SHP77 (cell line): ENCODE measurements at regions not wholly inside any gene's neighbourhood (a gene's known extent, or its start where the extent isn't known, plus 50 kb on each side); places are given as distances from the start of the nearest gene placed in this dataset.
"Not testable (repeated sequence)": the region's sequence is repeated elsewhere in the genome, so short reads cannot be mapped to it uniquely, and the experiment has no call there.

Source experiments
- DNase-seq, 2 experiments: peaks; one replicate each; lab custom pipeline; 2025; lab: John Stamatoyannopoulos, UW

GRCh38 chr11:134667175-134667500 is 255.1 kb upstream of the B3GAT1 start:
- no peak for DNase-seq

DNA sequence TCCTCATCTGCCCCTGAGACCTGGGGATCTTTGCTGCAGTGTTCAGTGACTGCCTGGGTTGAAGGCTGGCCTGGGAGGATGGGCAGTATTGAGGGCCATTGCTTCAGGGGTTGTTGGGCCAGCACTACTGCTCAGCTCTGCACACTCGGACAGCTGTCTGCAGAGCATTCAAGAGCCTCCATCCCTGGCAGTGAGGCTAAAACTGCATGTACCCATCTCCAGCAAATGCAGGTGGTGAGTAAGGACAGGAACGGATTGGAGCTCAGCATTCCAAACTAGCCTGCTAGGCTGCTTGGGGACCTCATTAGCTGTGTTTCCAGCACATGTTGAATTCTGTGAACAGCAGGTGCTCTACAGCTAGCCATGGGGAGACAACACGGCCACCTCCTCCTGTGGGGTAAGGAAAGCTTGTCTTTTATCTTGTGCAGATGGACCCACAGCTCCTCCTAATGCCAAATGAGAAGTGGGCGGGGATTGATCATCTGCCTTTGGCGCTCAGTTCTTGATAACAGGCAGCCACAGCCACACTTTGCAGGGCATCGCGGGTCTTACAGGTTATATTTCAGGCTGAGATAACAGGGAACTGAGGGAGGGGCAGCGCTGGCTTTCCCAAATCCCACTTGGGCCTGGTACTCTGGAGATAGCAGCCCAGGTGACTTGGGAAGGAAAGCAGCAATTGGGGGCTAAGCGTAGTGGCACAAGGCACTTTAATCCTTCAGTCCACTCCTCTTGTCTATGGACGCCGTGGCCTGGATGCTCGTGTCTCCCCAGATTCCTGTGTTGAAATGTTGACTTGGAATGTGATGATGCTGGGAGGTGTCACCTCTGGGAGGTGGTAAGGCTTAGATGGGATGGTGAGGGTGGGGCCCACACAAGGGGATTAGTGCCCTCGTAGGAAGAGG is 254.5 kb upstream of the B3GAT1 start:
- no peak for DNase-seq

DNA sequence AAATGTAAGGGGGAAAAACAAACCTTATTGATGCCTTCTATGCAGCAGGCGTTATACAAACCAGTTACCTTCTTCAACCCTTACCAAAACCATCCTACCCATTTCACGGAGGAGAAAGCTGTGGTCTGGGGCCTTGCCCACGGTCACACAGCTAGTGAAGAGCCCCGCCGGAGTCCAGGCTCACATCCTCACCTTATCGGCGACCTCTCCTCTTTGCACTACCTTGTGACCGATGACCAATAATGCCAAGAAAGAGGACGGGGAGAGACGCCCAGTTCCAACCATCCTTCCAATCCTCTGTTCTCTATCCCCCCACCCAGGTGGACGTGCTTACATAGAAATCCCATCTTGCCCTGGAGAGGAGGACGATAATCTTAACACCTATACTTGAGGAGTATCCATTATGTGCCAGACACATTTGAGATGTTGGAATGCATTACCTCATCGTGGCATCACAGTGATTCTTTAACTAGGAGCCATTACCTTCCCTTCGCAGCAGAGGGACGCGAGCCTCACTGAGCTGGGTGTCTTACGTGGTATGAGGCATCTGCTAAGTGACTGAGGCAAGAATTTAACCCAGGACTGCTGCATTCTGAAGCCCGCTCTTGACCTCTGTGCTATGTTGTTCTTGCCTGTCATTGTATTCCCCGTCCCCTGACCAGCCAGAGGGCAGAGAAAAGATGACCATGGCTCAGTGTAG is 253.7 kb upstream of the B3GAT1 start:
- no peak for DNase-seq

DNA sequence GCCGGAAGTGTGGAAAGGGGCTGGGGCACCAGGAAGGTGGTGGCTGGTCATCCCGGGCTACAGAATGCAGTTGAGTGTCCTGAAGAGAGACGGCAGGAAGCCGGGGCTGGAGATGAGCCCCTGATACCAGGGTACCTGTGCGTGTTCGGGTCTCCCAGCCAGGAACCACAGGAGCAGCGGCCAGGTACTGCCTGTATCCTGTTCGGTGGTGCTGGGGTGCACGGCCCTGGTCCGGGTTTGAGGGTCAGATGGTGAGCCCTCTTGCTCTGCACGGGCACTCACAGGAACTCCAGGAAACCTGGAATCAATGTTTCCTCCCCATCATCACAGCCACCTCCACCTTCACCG is 253.1 kb upstream of the B3GAT1 start:
- no peak for DNase-seq

- DNase-seq: no peak
These were observed 252.6 kb upstream of the B3GAT1 start for GRCh38 chr11:134664447-134665187.

GRCh38 chr11:134663506-134664313 is 251.7 kb upstream of the B3GAT1 start:
- DNase-seq: no peak

DNA sequence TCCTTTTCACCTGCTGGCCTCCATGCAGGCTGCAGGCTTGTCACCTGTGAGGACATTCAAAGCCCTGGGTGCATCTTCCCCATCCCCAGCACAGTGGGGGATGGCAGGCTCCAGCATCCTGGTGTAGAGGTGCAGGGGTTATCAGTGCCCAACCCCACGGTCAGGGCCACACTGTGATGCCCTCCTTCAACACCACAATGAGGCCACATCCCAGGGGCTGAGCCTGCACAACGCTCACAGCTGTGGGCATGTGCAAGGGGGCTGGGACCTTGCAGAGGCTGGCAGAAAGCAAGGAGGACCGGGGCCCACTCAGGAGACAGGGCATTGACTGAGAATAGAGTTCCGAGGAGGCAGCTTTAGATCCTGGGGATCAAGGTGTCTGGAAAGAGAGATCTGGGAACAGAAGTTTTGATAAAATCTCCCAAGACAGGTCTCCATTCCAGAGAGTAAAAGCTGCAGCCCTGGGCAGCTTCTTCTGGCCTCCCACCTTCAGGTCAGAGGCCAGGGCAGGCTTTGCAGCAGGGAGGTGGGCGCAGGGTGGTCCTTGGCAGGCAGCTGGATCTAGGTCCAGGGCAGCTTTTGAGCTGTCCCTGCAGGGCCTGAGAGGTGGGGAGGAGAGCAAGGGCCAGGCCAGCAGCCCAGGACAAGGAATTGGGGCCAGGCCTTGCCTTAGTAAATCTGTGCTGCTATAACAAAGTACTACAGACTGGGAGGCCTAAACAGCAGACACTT is 250.8 kb upstream of the B3GAT1 start:
- DNase-seq: no peak

GRCh38 chr11:134661660-134662059 is 249.6 kb upstream of the B3GAT1 start:
- no peak for DNase-seq

- no peak for DNase-seq
These were observed 248.4 kb upstream of the B3GAT1 start for GRCh38 chr11:134660416-134660815.

- no peak for DNase-seq
These were observed 247.8 kb upstream of the B3GAT1 start for GRCh38 chr11:134659882-134660281.

- no peak for DNase-seq
These were observed 246.6 kb upstream of the B3GAT1 start for GRCh38 chr11:134658481-134659225.

DNA sequence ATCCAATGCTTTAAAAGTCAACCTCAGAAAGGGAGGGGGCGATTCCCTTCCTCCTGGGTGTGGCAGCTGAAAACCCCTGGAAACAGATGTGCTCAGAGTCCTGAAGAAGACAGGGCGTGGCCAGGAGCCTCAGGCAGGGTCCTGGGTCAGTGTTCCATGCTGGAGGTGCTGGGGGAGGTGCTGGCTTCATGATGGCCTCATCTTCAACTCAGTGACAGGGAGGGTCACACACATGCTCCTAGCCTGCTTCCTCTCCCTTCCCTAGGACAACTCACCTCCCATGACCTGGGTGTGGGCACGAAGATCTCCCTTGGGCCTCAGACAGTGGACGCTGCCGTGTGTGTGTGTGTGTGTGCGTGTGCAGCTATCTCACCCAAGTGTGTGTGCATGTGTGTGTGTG is 245.6 kb upstream of the B3GAT1 start:
- DNase-seq: no peak

DNA sequence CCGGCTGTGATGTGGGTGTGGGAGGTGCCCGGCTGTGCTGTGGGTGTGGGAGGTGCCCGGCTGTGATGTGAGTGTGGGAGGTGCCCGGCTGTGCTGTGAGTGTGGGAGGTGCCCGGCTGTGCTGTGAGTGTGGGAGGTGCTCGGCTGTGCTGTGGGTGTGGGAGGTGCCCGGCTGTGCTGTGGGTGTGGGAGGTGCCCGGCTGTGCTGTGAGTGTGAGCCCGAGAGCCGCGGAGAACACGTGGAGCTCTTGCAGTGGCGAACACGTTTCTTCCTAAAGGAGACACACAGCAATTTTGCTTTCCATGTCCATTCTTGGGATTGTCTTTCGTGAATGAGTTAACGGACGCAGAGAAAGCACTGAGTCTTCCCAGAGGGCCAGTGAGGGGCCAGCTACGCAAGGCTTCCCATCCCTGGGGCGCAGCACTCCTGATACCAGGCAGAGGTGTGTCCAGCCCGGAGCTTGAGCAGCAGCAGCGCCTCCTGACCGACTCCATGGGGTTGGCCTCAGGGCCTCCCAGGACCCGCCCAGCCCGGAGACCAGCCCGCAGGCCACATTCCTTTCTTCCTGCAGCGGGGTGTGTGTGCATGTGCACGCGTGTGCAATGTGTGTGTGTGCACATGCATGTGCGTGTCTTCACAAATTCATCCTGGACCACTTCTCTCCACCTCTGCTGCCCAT is 245.0 kb upstream of the B3GAT1 start:
- no peak for DNase-seq

DNA sequence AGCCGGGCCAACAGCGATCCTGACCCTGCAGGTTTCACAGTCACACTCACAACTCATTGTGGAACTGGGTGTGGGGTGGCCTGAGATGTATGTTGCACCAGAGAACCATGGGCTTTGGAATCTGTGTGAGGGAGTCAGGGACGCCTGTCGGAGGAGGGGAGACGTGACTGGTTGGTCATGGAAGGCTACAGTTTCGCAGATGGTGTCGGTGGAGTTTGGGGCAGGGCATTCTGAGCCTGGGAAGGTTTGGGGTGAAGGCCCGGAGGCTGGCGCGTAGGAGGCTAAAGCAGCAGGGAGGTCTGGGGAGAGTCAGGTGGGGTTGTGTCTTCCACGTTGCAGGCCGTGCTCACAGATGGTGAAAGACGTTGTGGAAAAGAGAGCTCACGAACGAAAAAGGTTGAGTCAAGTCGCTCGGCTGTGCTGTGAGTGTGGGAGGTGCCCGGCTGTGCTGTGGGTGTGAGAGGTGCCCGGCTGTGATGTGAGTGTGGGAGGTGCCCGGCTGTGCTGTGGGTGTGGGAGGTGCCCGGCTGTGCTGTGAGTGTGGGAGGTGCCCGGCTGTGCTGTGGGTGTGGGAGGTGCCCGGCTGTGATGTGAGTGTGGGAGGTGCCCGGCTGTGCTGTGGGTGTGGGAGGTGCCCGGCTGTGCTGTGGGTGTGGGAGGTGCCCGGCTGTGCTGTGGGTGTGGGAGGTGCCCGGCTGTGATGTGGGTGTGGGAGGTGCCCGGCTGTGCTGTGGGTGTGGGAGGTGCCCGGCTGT is 244.2 kb upstream of the B3GAT1 start:
- not testable (repeated sequence) for DNase-seq

GRCh38 chr11:134655189-134655989 is 243.3 kb upstream of the B3GAT1 start:
- DNase-seq: no peak

GRCh38 chr11:134654161-134654915 is 242.3 kb upstream of the B3GAT1 start:
- no peak for DNase-seq

GRCh38 chr11:134652586-134653255 is 240.7 kb upstream of the B3GAT1 start:
- DNase-seq: no peak
